HAP-1 (cell line): ENCODE measurements at regions not wholly inside any gene's neighbourhood (a gene's known extent, or its start where the extent isn't known, plus 50 kb on each side); places are given as distances from the start of the nearest gene placed in this dataset.
A peak's percentile ranks its signal among the peaks of the same experiment; 100 is the strongest.
"Not testable (repeated sequence)": the region's sequence is repeated elsewhere in the genome, so short reads cannot be mapped to it uniquely, and the experiment has no call there.

Experiments used
- DNase-seq, 2 experiments: peaks; one replicate each; pipeline ENCODE4 v3.0.0-alpha.2; 2016 to 2020; ENCODE audit warnings: low spot score in 2 of 2
- H3K27me3 ChIP-seq: fragments of 250-450 bp; sonication (Bioruptor Pico); 2 replicates; pipeline ENCODE4 v1.5.1; 2020; ENCODE audit warnings: low read depth, mild to moderate bottlenecking, moderate library complexity
- H3K36me3 ChIP-seq: fragments of 250-450 bp; sonication (Bioruptor Pico); replicated peaks from 2 replicates; pipeline ENCODE4 v1.5.1; 2020; ENCODE audit warnings: mild to moderate bottlenecking
- H3K4me1 ChIP-seq: fragments of 250-450 bp; sonication (Bioruptor Pico); 2 replicates; pipeline ENCODE4 v1.5.1; 2020; ENCODE audit warnings: mild to moderate bottlenecking
- H3K4me3 ChIP-seq: fragments of 250-450 bp; sonication (Bioruptor Pico); 2 replicates; pipeline ENCODE4 v1.5.1; 2020; ENCODE audit warnings: mild to moderate bottlenecking, moderate library complexity
- H3K9me3 ChIP-seq: fragments of 250-450 bp; sonication (Bioruptor Pico); 2 replicates; pipeline ENCODE4 v1.5.1; 2020; ENCODE audit warnings: mild to moderate bottlenecking, moderate library complexity
- in situ Hi-C: fragments of 300-500 bp; cut with MboI; formaldehyde crosslinking; loops from 3 replicates; pipeline ENCODE4 v1.14.3; 2020; ENCODE audit warnings: low sequenced_read_pairs, inconsistent platforms, mixed read lengths

GRCh38 chr13:50421473-50422130 is 406.4 kb downstream of the KCNRG start:
- no peak for DNase-seq

DNA sequence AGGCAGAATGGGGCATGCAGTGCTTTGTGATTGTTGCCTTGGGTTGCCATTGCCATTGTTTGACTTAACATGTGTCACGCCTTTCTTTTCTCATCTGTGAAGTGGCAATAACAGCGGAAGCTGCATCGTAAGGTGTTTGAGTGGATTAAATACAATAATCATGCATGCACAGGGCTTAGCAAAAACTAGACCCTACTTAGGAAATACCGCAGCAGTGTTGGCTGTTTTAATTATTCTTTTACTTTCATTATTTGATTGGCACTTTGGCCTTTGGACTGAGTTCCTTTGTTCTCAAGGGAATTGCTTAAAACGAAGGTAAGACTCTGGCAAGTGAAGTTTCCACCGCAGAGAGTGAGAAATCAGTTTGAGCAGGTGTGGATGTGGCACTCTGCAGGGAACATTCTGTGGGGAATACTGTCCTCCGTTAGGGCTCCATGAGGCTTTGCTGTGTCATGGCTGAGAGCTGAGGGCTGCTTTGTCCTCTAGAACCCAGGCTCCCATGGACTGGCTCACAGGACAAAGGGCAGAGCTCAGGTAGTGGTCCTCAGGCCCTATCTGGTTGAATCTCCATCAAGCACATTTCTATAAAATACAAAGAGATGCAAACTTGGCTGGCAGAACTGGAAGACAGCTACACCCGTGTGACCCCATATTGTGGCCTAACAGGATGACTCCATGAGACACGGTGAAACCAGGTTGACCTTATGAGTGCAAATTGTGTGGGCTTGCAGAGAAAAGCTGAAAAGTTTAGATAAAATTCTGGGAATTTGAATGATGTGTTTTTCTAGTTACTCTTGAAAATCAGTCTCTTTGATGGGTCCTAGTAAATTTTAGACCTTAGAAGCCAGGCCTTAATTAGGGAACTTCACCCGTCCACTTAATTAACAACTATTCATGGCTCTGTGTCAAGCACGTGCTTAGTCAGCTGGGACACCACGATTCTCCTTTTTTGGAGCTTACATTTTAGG is 407.2 kb downstream of the KCNRG start:
- in situ Hi-C loops: no loop called here

More at GRCh38 chr13:50421473-50422130, 406.4 kb downstream of the KCNRG start:
- no peaks in the 10 kb centered on the region for H3K36me3 ChIP-seq
- peaks cover 6% of the 10 kb centered on the region for H3K4me1 ChIP-seq
- H3K4me3 ChIP-seq: no peak overlapping the region
- in situ Hi-C loops: no loop called here
- H3K27me3 ChIP-seq: no peaks in the 10 kb centered on the region
- no peaks in the 10 kb centered on the region for H3K9me3 ChIP-seq

DNA sequence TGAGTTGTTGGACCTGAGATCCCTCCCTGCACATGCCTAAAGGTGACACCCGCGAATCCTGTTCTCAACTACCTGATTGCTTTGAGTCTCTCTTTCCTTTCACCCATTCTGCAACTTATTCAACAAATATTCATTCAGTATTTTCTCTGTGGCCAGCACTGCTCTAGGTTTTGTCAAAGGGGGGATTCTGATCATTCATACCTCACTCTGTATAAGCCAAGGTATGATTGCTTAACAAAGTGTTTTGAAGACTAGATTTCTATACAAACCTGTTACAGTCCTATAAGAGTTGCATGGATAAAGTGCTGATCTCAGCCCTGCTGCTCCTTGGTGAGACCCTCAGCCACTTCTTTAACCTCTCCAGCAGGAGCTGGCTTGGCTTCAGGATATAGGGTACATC is 409.7 kb downstream of the KCNRG start:
- Histone ChIP-seq H3K4me1 (peaks cover 6% of the 10 kb centered on the region; the same call in 1 of the 2 replicates), H3K9me3 (no peaks in the 10 kb centered on the region), H3K27me3 (no peaks in the 10 kb centered on the region), H3K4me3 (no peak overlapping the region), H3K36me3 (no peaks in the 10 kb centered on the region)
- in situ Hi-C loops: no loop called here
- DNase-seq: no peak

More for the DNA sequence above, 407.2 kb downstream of the KCNRG start:
- H3K4me1 ChIP-seq: peaks cover 6% of the 10 kb centered on the region
- no peak overlapping the region for H3K4me3 ChIP-seq
- no peaks in the 10 kb centered on the region for H3K27me3 ChIP-seq
- DNase-seq: no peak
- H3K36me3 ChIP-seq: no peaks in the 10 kb centered on the region
- H3K9me3 ChIP-seq: no peaks in the 10 kb centered on the region

DNA sequence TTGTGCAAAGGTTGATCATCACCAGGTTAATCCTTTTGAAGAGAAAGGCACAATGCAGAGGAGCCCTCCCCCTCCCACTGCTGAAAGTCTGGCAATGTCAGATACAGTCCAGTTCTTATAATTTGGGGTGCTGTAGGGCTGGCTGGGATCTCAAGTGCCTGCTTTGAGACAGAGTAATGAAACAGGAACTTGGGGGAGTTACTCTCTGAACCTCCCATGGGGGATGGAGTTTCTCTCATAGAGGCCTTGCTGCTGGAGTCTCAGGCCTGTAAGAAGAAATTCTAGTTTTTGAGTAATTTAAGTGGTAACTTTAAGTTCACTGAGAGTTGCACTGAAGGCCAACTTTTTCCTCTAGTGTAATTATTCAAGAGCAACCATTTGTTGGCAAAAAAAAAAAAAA is 410.5 kb downstream of the KCNRG start:
- no peaks in the 10 kb centered on the region for H3K27me3 ChIP-seq
- DNase-seq: no peak
- H3K9me3 ChIP-seq: no peaks in the 10 kb centered on the region
- in situ Hi-C loops: no loop called here
- H3K4me1 ChIP-seq: peaks cover 6% of the 10 kb centered on the region; the same call in 1 of the 2 replicates
- H3K4me3 ChIP-seq: no peak overlapping the region
- no peaks in the 10 kb centered on the region for H3K36me3 ChIP-seq

DNA sequence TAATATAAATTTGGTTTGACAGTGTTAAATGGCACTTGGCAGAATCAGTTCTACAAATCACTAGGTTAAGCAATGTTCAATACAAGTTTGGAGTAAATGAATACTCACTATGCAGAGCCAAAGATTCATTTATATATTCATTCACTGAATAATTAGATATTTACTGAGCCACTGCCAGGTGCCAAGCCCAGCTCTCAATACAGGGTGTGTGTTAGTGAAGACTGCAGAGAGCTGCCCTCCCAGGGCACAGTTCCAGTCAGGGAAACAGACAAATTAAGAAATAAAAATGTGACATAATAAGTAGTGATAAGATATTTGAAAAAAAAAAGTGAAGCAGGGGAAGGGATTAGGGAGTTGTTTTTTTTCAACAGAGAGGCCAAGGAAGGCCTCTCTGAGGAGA is 411.7 kb downstream of the KCNRG start:
- in situ Hi-C loops: no loop called here
- H3K27me3 ChIP-seq: no peaks in the 10 kb centered on the region
- no peak for DNase-seq
- no peaks in the 10 kb centered on the region for H3K9me3 ChIP-seq
- peaks cover 6% of the 10 kb centered on the region; the same call in 1 of the 2 replicates for H3K4me1 ChIP-seq
- H3K4me3 ChIP-seq: no peak overlapping the region
- no peaks in the 10 kb centered on the region for H3K36me3 ChIP-seq

- H3K9me3 ChIP-seq, H3K27me3 ChIP-seq, H3K4me1 ChIP-seq, H3K36me3 ChIP-seq, in situ Hi-C loops, H3K4me3 ChIP-seq, DNase-seq: not testable (repeated sequence)
These were observed 412.3 kb downstream of the KCNRG start for GRCh38 chr13:50427511-50427910.

DNA sequence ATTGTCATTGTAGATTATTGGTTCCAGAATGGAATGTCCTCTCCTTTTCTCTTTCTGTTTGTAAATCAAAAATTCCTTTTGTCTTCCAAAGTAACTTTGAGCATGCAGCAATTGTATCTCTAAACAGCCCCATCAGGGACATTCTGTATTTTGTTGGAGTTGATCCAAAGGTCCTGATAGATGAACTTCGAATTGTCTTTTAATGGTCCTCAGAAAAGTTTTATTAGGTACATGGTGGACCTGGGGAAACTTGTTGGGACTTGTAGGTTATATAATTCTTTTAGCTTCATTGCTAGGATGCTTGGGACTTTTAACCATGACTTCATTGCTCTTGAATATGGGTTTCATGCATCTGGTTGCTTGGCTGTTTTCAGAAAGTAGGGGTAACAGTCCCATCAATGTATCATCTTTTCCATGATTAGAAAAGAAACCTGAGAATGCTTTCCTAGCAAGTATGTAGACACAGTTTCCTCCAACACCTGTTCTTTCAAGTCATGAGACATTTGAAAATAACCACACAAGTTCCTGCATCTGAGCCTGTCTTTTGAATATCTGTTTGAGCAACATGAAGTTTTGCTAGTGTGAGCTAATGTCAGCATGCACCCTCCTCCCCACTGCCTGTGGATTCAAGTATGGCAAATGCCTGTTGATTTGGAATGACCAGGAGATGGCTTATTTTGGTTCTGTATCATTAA is 413.1 kb downstream of the KCNRG start:
- no peaks in the 10 kb centered on the region for H3K27me3 ChIP-seq
- in situ Hi-C loops: no loop called here
- H3K36me3 ChIP-seq: no peaks in the 10 kb centered on the region
- H3K4me1 ChIP-seq: peaks cover 6% of the 10 kb centered on the region; the same call in 1 of the 2 replicates
- H3K4me3 ChIP-seq: no peak overlapping the region
- DNase-seq: peak in 1 of 2 experiments; percentile 31
- no peaks in the 10 kb centered on the region for H3K9me3 ChIP-seq

DNA sequence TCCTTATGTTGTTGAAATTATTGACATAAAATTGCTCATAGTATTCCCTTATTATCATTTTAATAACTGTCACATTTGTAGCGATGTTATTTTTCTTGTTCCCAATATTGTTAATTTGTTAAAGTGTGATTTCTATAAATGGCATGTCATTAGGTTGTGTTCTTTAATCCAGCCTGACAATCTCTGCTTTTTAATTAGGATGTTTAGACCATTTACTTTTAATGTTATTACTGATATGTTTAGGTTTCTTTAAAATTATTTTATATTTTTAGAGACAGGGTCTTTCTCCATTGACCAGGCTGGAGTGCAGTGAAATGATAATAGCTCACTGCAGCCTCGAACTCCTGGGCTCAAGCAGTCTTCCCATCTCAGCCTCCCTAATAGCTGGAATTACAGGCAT is 408.5 kb downstream of the DLEU7 start:
- in situ Hi-C loops: no loop called here
- no peak overlapping the region for H3K4me3 ChIP-seq
- H3K27me3 ChIP-seq: no peaks in the 10 kb centered on the region
- H3K9me3 ChIP-seq: no peaks in the 10 kb centered on the region
- H3K4me1 ChIP-seq: no peaks in the 10 kb centered on the region
- no peaks in the 10 kb centered on the region for H3K36me3 ChIP-seq
- DNase-seq: no peak

- Histone ChIP-seq H3K4me1 (no peaks in the 10 kb centered on the region), H3K27me3 (no peaks in the 10 kb centered on the region), H3K9me3 (no peaks in the 10 kb centered on the region), H3K36me3 (no peaks in the 10 kb centered on the region), H3K4me3 (no peak overlapping the region)
- in situ Hi-C loops: no loop called here
- DNase-seq: no peak
These were observed 406.2 kb downstream of the DLEU7 start for GRCh38 chr13:50437252-50437651.

- in situ Hi-C loops: no loop called here
- H3K4me3 ChIP-seq: no peak overlapping the region
- no peak for DNase-seq
- H3K36me3 ChIP-seq: no peaks in the 10 kb centered on the region
- H3K9me3 ChIP-seq: no peaks in the 10 kb centered on the region
- H3K4me1 ChIP-seq: no peaks in the 10 kb centered on the region
- no peaks in the 10 kb centered on the region for H3K27me3 ChIP-seq
These were observed 405.1 kb downstream of the DLEU7 start for GRCh38 chr13:50438351-50438750.

DNA sequence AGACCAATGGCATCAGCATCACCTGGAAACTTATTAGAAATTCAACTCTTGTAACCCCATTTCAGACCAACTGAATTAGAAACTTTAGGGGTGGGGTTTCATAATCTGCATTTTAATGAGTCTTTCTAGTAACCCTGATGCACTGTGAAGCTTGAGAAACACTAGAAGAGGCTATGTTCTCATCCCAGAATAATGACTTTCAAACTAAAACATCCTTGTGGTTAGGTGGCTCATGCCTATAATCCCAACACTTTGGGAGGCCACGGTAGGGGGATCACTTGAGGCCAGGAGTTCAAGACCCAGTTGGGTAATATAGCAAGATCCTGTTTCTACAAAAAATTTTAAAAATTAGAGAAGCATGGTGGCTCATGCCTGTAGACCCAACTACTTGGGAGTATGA is 402.4 kb downstream of the DLEU7 start:
- no peak for DNase-seq
- in situ Hi-C loops: no loop called here
- Histone ChIP-seq H3K36me3 (no peaks in the 10 kb centered on the region), H3K4me1 (peaks cover 7% of the 10 kb centered on the region), H3K4me3 (no peak overlapping the region), H3K9me3 (no peaks in the 10 kb centered on the region), H3K27me3 (no peaks in the 10 kb centered on the region)

DNA sequence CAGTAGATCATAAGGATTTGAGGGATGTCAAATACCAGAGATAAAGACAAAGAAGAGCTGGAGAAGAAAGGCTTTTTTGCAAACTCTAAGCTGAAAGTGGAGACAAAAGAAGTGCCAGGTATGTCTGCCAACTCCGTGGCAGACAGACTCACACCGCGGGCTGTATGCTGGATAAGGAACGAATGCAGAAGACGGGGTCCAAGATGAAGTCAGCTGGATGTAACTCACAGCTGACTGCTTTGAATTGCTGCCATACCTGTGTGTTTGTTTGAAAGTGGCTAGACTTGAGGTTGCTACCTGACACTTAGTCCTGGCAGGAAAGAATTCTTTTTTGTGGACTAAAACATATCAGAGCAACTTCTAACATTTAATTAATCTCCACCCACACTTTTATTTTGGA is 398.8 kb downstream of the DLEU7 start:
- DNase-seq: no peak
- Histone ChIP-seq H3K27me3 (no peaks in the 10 kb centered on the region), H3K4me1 (peaks cover 9% of the 10 kb centered on the region), H3K9me3 (no peaks in the 10 kb centered on the region), H3K4me3 (no peak overlapping the region), H3K36me3 (no peaks in the 10 kb centered on the region)
- in situ Hi-C loops: no loop called here

GRCh38 chr13:50446611-50447010 is 396.9 kb downstream of the DLEU7 start:
- H3K4me1 ChIP-seq: peaks cover 9% of the 10 kb centered on the region
- no peak for DNase-seq
- in situ Hi-C loops: no loop called here

More at GRCh38 chr13:50446611-50447010, 396.9 kb downstream of the DLEU7 start:
- Histone ChIP-seq H3K4me3 (no peak overlapping the region), H3K36me3 (no peaks in the 10 kb centered on the region), H3K27me3 (no peaks in the 10 kb centered on the region), H3K9me3 (no peaks in the 10 kb centered on the region)
